ENCODE measurements at regions not wholly inside any gene's neighbourhood (a gene's known extent, or its start where the extent isn't known, plus 50 kb on each side); places are given as distances from the start of the nearest gene placed in this dataset.

DNA sequence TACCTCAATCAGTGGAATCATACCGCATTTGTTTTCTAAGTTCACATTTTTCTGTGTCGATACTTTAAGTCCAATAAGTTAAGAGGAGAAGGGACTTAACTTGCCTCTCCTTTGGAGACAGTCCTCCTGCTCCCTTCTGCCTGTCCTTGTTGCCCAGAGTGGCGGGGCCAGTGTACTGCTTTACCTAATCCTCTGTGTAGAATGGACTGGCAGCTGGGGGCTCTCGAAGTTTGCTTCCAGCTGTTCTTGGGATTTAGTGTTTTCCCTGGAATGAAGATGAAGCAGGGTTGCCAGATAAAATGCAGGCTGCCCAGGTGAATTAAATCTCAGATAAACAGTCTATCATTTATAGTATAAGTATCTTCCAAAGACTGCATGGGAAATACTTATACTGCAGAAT lies 287.6 kb upstream of the C2CD4B start:
- no TSS peak for BruUV-seq (replicated peaks)
- Mint-ChIP-seq H3K27ac (ENCODE audit: unreplicated experiment) (no peak overlapping the region), H3K36me3 (ENCODE audit: insufficient read depth, unreplicated experiment) (no peaks in the 10 kb centered on the region), H3K27me3 (ENCODE audit: unreplicated experiment) (peaks cover 11% of the 10 kb centered on the region), H3K9me3 (ENCODE audit: low read depth, unreplicated experiment) (no peaks in the 10 kb centered on the region), H3K4me1 (ENCODE audit: low read depth, unreplicated experiment) (no peaks in the 10 kb centered on the region), H3K4me3 (ENCODE audit: low read depth, unreplicated experiment) (no peak overlapping the region)
- intact Hi-C loops (cut with micrococcal nuclease; ENCODE audit: unreplicated experiment) = no loop called here
- CTCF ChIA-PET = interaction anchor here (0.7 to 1.1 kb wide), 3 partner anchors 10 to 661 kb away, joined by 3 to 6 read pairs (median 3); no protein-coding TSS in a partner anchor
- TF ChIP-seq, protein P1, sequence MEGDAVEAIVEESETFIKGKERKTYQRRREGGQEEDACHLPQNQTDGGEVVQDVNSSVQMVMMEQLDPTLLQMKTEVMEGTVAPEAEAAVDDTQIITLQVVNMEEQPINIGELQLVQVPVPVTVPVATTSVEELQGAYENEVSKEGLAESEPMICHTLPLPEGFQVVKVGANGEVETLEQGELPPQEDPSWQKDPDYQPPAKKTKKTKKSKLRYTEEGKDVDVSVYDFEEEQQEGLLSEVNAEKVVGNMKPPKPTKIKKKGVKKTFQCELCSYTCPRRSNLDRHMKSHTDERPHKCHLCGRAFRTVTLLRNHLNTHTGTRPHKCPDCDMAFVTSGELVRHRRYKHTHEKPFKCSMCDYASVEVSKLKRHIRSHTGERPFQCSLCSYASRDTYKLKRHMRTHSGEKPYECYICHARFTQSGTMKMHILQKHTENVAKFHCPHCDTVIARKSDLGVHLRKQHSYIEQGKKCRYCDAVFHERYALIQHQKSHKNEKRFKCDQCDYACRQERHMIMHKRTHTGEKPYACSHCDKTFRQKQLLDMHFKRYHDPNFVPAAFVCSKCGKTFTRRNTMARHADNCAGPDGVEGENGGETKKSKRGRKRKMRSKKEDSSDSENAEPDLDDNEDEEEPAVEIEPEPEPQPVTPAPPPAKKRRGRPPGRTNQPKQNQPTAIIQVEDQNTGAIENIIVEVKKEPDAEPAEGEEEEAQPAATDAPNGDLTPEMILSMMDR (IDR thresholded peaks at IDR 0.05; ENCODE audit: unreplicated experiment) = no peak
- DNase-seq = no peak

DNA sequence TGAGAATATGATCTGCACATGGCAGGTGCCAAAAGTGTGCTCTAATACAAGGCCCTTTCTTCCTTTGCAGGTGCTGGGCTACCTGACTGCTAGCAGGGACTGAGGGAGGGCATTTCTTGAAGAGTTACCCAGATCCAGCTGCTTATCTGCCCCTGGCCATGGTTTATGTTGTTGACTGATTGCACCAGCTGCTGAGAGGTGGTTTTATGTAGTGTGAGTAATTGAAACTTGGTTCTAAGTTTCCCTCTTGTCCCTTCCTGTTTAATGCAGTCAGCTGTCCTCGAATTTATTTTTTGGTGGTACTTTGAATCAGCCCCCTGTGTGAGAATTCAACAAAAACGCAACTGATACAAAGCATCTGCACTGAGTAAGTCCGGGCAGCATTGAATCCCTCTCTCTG lies 288.3 kb upstream of the C2CD4B start:
- no peak overlapping the region for H3K4me3 Mint-ChIP-seq (ENCODE audit: low read depth, unreplicated experiment)
- intact Hi-C loops (cut with micrococcal nuclease; ENCODE audit: unreplicated experiment) = no loop called here
- BruUV-seq (replicated peaks) = no TSS peak
- H3K4me1 Mint-ChIP-seq (ENCODE audit: low read depth, unreplicated experiment) = no peaks in the 10 kb centered on the region
- CTCF ChIA-PET = interaction anchor here (0.6 to 1.1 kb wide), 3 partner anchors 11 to 94 kb away, joined by 3 read pairs; no protein-coding TSS in a partner anchor
- no peak for DNase-seq
- TF ChIP-seq, protein P1 (IDR thresholded peaks at IDR 0.05; ENCODE audit: unreplicated experiment) = no peak
- H3K9me3 Mint-ChIP-seq (ENCODE audit: low read depth, unreplicated experiment) = no peaks in the 10 kb centered on the region
- H3K27me3 Mint-ChIP-seq (ENCODE audit: unreplicated experiment) = peaks cover 15% of the 10 kb centered on the region
- H3K36me3 Mint-ChIP-seq (ENCODE audit: insufficient read depth, unreplicated experiment) = no peaks in the 10 kb centered on the region
- no peak overlapping the region for H3K27ac Mint-ChIP-seq (ENCODE audit: unreplicated experiment)

DNA sequence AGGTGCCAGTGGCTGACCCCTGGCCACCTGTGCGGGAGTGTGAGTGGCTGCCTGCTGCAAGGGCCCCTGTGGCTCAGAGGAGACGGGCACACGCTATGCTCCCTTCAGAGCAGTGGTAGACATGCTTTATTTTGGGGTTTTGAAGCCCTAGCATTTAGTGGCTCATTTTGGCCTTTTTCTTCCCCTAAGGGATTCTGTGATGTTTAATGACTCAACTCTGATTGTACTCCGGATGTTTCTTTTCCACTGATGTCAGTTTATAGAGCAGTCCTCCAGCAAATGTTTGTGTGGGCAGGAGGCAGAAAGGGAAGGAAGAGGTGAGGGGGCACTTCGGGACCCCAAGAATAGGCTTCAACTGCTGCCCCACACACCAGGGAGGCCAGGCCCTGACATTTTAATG lies 288.9 kb upstream of the C2CD4B start:
- no peak for DNase-seq
- BruUV-seq (replicated peaks) = no TSS peak
- H3K4me3 Mint-ChIP-seq (ENCODE audit: low read depth, unreplicated experiment) = no peak overlapping the region
- H3K27ac Mint-ChIP-seq (ENCODE audit: unreplicated experiment) = no peak overlapping the region
- TF ChIP-seq, protein P1 (IDR thresholded peaks at IDR 0.05; ENCODE audit: unreplicated experiment) = no peak
- intact Hi-C loops (cut with micrococcal nuclease; ENCODE audit: unreplicated experiment) = no loop called here
- H3K36me3 Mint-ChIP-seq (ENCODE audit: insufficient read depth, unreplicated experiment) = no peaks in the 10 kb centered on the region
- no peaks in the 10 kb centered on the region for H3K4me1 Mint-ChIP-seq (ENCODE audit: low read depth, unreplicated experiment)
- H3K9me3 Mint-ChIP-seq (ENCODE audit: low read depth, unreplicated experiment) = no peaks in the 10 kb centered on the region
- H3K27me3 Mint-ChIP-seq (ENCODE audit: unreplicated experiment) = peaks cover 15% of the 10 kb centered on the region
- CTCF ChIA-PET = interaction anchor here (1.1 kb wide), 1 partner anchor 11 kb away, joined by 3 read pairs; no protein-coding TSS in a partner anchor

DNA sequence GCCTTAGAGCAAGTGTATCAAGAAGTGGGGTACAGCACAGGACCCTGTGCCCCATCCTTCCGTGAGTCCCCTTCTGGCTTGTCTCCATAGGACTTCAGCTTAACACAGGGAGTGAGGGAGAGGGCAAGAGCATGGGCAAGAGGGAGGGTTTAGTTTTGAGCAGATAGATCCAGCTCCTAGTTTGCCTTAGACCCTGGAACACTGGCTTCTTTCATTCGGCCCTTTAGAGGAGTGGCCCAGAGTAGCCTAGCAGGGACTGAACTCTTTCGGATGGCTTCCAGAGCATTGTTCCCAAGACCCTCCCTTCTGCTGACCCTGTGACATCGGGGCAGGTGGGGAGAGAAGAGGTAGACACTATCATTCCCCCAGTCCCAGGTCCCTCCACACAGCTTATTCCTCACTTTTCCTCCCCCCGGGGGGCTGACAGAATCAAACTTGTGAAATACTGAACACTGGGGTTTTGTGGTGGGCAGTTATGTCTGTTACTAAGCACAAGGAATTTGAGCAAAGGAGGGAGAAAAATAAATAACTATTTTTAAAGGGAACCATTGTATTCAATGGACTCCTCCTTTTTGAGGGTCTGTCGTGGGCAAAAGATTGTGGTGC lies 289.6 kb upstream of the C2CD4B start:
- H3K27ac Mint-ChIP-seq (ENCODE audit: unreplicated experiment) = no peak overlapping the region
- H3K27me3 Mint-ChIP-seq (ENCODE audit: unreplicated experiment) = peaks cover 15% of the 10 kb centered on the region
- H3K4me1 Mint-ChIP-seq (ENCODE audit: low read depth, unreplicated experiment) = no peaks in the 10 kb centered on the region
- intact Hi-C loops (cut with micrococcal nuclease; ENCODE audit: unreplicated experiment) = no loop called here
- H3K9me3 Mint-ChIP-seq (ENCODE audit: low read depth, unreplicated experiment) = no peaks in the 10 kb centered on the region
- H3K36me3 Mint-ChIP-seq (ENCODE audit: insufficient read depth, unreplicated experiment) = no peaks in the 10 kb centered on the region
- CTCF ChIA-PET = no interaction called here
- no TSS peak for BruUV-seq (replicated peaks)
- H3K4me3 Mint-ChIP-seq (ENCODE audit: low read depth, unreplicated experiment) = no peak overlapping the region
- no peak for DNase-seq
- TF ChIP-seq, protein P1 (IDR thresholded peaks at IDR 0.05; ENCODE audit: unreplicated experiment) = no peak

Measured in Calu3 (cell line).